ENCODE measurements at regions not wholly inside any gene's neighbourhood (a gene's known extent, or its start where the extent isn't known, plus 50 kb on each side); places are given as distances from the start of the nearest gene placed in this dataset.

GRCh38 chr3:117200962-117201361, 491.4 kb downstream of the TUSC7 start (continued):
- TF ChIP-seq ZNF462 (CRISPR knock-in tag; IDR thresholded peaks at IDR 0.05) (no peak), POLR2AphosphoS5 (IDR thresholded peaks at IDR 0.05; ENCODE audit: low read depth) (no peak), EZH2phosphoT487 (IDR thresholded peaks at IDR 0.05; ENCODE audit: unreplicated experiment) (no peak), EZH2 (IDR thresholded peaks at IDR 0.05; ENCODE audit: low read depth, unreplicated experiment) (no peak)

DNA sequence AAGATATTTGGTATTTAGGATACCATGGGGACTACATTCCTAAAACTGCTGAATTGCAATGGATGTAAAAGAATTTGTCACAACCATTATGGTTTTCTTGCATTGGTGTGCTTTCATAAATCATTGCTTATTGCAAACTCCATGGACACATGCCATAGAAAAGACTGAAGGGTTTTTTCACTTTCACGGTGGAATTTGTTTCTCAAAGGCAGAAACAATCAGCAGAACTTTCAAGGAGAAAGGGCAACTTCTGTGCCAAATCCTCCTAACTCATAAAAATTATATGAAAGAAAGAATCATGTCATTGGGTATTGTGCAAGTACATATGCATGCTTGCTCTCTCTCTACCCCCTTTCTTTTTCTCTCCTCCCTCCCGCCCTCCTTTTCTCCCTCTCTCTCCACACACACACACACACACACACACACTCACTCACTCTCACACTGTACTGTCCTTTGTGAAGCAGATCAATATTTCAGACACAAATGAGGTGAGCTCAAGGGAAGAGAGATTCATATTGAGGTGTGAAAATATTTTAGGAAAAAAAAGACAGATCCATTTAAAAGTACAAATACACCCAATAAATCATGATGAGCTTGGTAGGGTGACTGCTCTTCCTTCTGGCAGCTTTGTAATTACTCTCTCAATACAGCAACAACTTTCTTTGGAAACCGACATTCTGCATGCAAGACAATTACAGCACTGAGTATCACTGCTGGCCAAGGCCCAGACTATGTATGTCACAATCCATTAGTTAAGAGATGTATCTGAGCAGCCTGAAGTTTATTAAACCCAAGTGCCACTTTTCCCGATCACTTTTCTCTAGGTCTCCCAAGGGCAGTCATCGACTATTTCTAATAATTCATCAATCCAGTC, 492.6 kb downstream of the TUSC7 start:
- no peaks in the 10 kb centered on the region for H3K27me3 Mint-ChIP-seq (ENCODE audit: insufficient read depth, low read depth, poor library complexity)
- peaks cover 5% of the 10 kb centered on the region; the same call in 1 of the 2 replicates for H3K4me1 ChIP-seq (ENCODE audit: insufficient read depth)
- no peak overlapping the region for H3K27ac Mint-ChIP-seq
- H3K36me3 ChIP-seq (ENCODE audit: insufficient read depth) = no peaks in the 10 kb centered on the region
- H3K36me3 Mint-ChIP-seq (ENCODE audit: low read depth) = no peaks in the 10 kb centered on the region
- no peak for DNase-seq (ENCODE audit: low spot score)
- no peaks in the 10 kb centered on the region for H3K27me3 ChIP-seq (ENCODE audit: insufficient read depth)
- peaks cover 9% of the 10 kb centered on the region; the same call in 2 of the 3 replicates for H3K4me1 Mint-ChIP-seq
- no peak overlapping the region for H3K4me3 ChIP-seq
- H3K9me2 ChIP-seq (ENCODE audit: insufficient read depth) = 0 out of 2 replicates have a peak, but pooled peaks cover 6% of the 10 kb centered on the region
- H4K20me1 ChIP-seq (replicated peaks; ENCODE audit: insufficient read depth) = no peaks in the 10 kb centered on the region
- H3K9me3 Mint-ChIP-seq = no peaks in the 10 kb centered on the region
- no peak overlapping the region for H3K27ac ChIP-seq (ENCODE audit: low read depth)
- H3K4me2 ChIP-seq = no peak overlapping the region
- no peak overlapping the region for H3K4me3 Mint-ChIP-seq
- ATAC-seq = no peak
- H2AFZ ChIP-seq = no peak overlapping the region; the same call in 1 of the 2 replicates
- H3F3A ChIP-seq (replicated peaks; ENCODE audit: low read depth) = no peaks in the 10 kb centered on the region
- H3K79me2 ChIP-seq (replicated peaks; ENCODE audit: insufficient read depth) = no peaks in the 10 kb centered on the region
- TF ChIP-seq CREB1 (CRISPR knock-in tag; IDR thresholded peaks at IDR 0.05; ENCODE audit: low read depth) = no peak
- no peak for TF ChIP-seq EZH2phosphoT487 (IDR thresholded peaks at IDR 0.05; ENCODE audit: unreplicated experiment)
- TF ChIP-seq ZNF462 (CRISPR knock-in tag; IDR thresholded peaks at IDR 0.05) = no peak

Data from GM23338 (cell line).